HUDEP-2 (cell line): ENCODE measurements at regions not wholly inside any gene's neighbourhood (a gene's known extent, or its start where the extent isn't known, plus 50 kb on each side); places are given as distances from the start of the nearest gene placed in this dataset.

ENCODE experiments used
- DNase-seq, 76 experiments: peaks; one replicate each; lab custom pipeline; 2025; ENCODE audit not compliant: unreplicated experiment in 76 of 76; lab: John Stamatoyannopoulos, UW

GRCh38 chr1:116262207-116262994 lies 110.6 kb upstream of the ATP1A1 start:
- DNase-seq: no peak

GRCh38 chr1:116262995-116263385 lies 110.1 kb upstream of the ATP1A1 start:
- DNase-seq: no peak

- DNase-seq: no peak
These were observed 106.8 kb upstream of the ATP1A1 start for GRCh38 chr1:116265931-116266863.

- no peak for DNase-seq
These were observed 106.2 kb upstream of the ATP1A1 start for GRCh38 chr1:116266864-116267212.

GRCh38 chr1:116268211-116268610 lies 104.8 kb upstream of the ATP1A1 start:
- peak in 20 of 76 experiments; percentile 1 to 33 (median 11) for DNase-seq

GRCh38 chr1:116270316-116271057 lies 102.6 kb upstream of the ATP1A1 start:
- DNase-seq: no peak

- DNase-seq: no peak
These were observed 99.8 kb upstream of the ATP1A1 start for GRCh38 chr1:116273042-116273783.

- DNase-seq: no peak
These were observed 96.5 kb upstream of the ATP1A1 start for GRCh38 chr1:116276532-116276931.

- no peak for DNase-seq
These were observed 95.1 kb upstream of the ATP1A1 start for GRCh38 chr1:116277840-116278540.

- no peak for DNase-seq
These were observed 94.5 kb upstream of the ATP1A1 start for GRCh38 chr1:116278541-116278866.

GRCh38 chr1:116279715-116280114 lies 93.3 kb upstream of the ATP1A1 start:
- no peak for DNase-seq

GRCh38 chr1:116284819-116285390 lies 88.1 kb upstream of the ATP1A1 start:
- no peak for DNase-seq

GRCh38 chr1:116286541-116286971 lies 86.5 kb upstream of the ATP1A1 start:
- DNase-seq: no peak

GRCh38 chr1:116287341-116288200 lies 85.5 kb upstream of the ATP1A1 start:
- DNase-seq: no peak

GRCh38 chr1:116288201-116288598 lies 84.8 kb upstream of the ATP1A1 start:
- DNase-seq: no peak

- no peak for DNase-seq
These were observed 83.9 kb upstream of the ATP1A1 start for GRCh38 chr1:116289193-116289592.

- no peak for DNase-seq
These were observed 82.8 kb upstream of the ATP1A1 start for GRCh38 chr1:116290085-116290705.

GRCh38 chr1:116291024-116291423 lies 82.0 kb upstream of the ATP1A1 start:
- no peak for DNase-seq
